Vagina (tissue), 2 donors: ENCODE measurements at regions not wholly inside any gene's neighbourhood (a gene's known extent, or its start where the extent isn't known, plus 50 kb on each side); places are given as distances from the start of the nearest gene placed in this dataset.
"Not testable (repeated sequence)": the region's sequence is repeated elsewhere in the genome, so short reads cannot be mapped to it uniquely, and the experiment has no call there.

Source experiments
- DNase-seq, 2 donors: peaks; one replicate each; pipeline ENCODE4 v3.0.0-alpha.2; 2017; ENCODE audit errors: extremely low spot score in 2 of 2
- H3K27ac ChIP-seq: fragments of 200-600 bp; sonication (generic); one replicate; pipeline ENCODE4 v1.5.1; 2019
- H3K27me3 ChIP-seq: fragments of 200-600 bp; sonication (generic); one replicate; pipeline ENCODE4 v1.5.1; 2019
- H3K36me3 ChIP-seq, 2 donors: fragments of 200-600 bp; sonication (generic); one replicate each; pipeline ENCODE4 v1.5.1; 2017 to 2019
- H3K4me1 ChIP-seq: fragments of 200-600 bp; sonication (generic); one replicate; pipeline ENCODE4 v1.5.1; 2019
- H3K4me3 ChIP-seq, 2 donors: fragments of 200-600 bp; sonication (generic); 1 replicate in 1 of 2; 2 replicates in 1 of 2; pipeline ENCODE4 v1.5.1; 2016 to 2019
- H3K9me3 ChIP-seq: fragments of 200-600 bp; sonication (generic); one replicate; pipeline ENCODE4 v1.5.1; 2019
- CTCF ChIP-seq, 3 experiments: fragments of 450-650 bp in 2 of 3; fragments of 200-600 bp in 1 of 3; sonication (generic) in 1 of 3; IDR thresholded peaks; one replicate each; pipeline ENCODE4 v1.5.1; 2017 to 2019; ENCODE audit warnings: antibody characterized with exemption in 3 of 3, mild to moderate bottlenecking in 2 of 3, moderate library complexity in 2 of 3
- POLR2A ChIP-seq, 2 donors: fragments of 450-650 bp; IDR thresholded peaks; one replicate each; pipeline ENCODE4 v1.6.1; 2017; ENCODE audit warnings: antibody characterized with exemption in 2 of 2, mild to moderate bottlenecking in 2 of 2, moderate library complexity in 2 of 2
- POLR2AphosphoS5 ChIP-seq, 2 donors: sonication (generic); formaldehyde crosslinking; IDR thresholded peaks; one replicate each; pipeline ENCODE4 v1.9.0; 2017; ENCODE audit warnings: antibody characterized with exemption in 2 of 2, mild to moderate bottlenecking in 2 of 2, low read depth in 1 of 2; ENCODE audit not compliant: insufficient read depth in 1 of 2
- intact Hi-C: fragments of 100-400 bp; cut with DNase I; formaldehyde crosslinking; loops from one replicate; pipeline ENCODE4 v1.15.1; 2023

DNA sequence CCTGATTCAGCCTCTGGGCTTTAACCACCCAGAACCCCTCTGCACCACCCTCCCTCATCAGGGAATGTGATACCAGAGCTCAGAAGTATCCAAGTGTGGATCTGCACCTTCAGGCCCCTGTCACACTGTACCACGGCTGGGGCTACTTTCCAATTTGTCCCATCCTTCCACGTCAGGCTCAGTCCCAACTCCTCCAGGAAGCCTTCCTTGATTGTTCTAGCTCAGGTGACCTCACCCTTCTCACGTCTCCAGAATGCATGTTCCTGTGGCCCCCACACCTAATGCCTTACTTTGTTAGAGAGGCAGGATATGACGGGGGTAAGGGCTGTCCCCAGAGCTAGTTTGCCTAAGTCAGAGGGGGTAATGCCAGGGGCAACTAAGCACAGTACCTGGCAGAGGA is 134.3 kb downstream of the TFCP2L1 start:
- H3K27ac ChIP-seq, result no peak overlapping the region
- no peaks in the 10 kb centered on the region for H3K9me3 ChIP-seq
- TF ChIP-seq POLR2A (IDR thresholded peaks at IDR 0.05), result no peak
- no peak for TF ChIP-seq POLR2AphosphoS5 (IDR thresholded peaks at IDR 0.05; ENCODE audit: insufficient read depth in 1 of 2, low read depth in 1 of 2)
- TF ChIP-seq CTCF (IDR thresholded peaks at IDR 0.05), result no peak
- H3K27me3 ChIP-seq, result no peaks in the 10 kb centered on the region
- intact Hi-C loops, result no loop called here
- H3K4me3 ChIP-seq, result no peak overlapping the region
- no peak for DNase-seq
- peaks cover 17% of the 10 kb centered on the region for H3K4me1 ChIP-seq
- H3K36me3 ChIP-seq, result no peaks in the 10 kb centered on the region

GRCh38 chr2:121151311-121152109 is 133.5 kb downstream of the TFCP2L1 start:
- Histone ChIP-seq H3K36me3 (no peaks in the 10 kb centered on the region), H3K4me1 (peaks cover 17% of the 10 kb centered on the region), H3K4me3 (no peak overlapping the region), H3K27ac (peak overlapping the region; percentile 13), H3K9me3 (no peaks in the 10 kb centered on the region), H3K27me3 (no peaks in the 10 kb centered on the region)
- intact Hi-C loops, result no loop called here
- DNase-seq, result peak in 1 of 2 donors; percentile 95
- no peak for TF ChIP-seq POLR2A (IDR thresholded peaks at IDR 0.05)
- TF ChIP-seq CTCF (IDR thresholded peaks at IDR 0.05), result no peak
- peak in 1 of 2 donors; percentile 68 for TF ChIP-seq POLR2AphosphoS5 (IDR thresholded peaks at IDR 0.05; ENCODE audit: insufficient read depth in 1 of 2, low read depth in 1 of 2)

GRCh38 chr2:121152861-121153260 is 132.1 kb downstream of the TFCP2L1 start:
- no peak for TF ChIP-seq POLR2AphosphoS5 (IDR thresholded peaks at IDR 0.05; ENCODE audit: insufficient read depth in 1 of 2, low read depth in 1 of 2)
- TF ChIP-seq POLR2A (IDR thresholded peaks at IDR 0.05), result no peak
- TF ChIP-seq CTCF (IDR thresholded peaks at IDR 0.05), result no peak
- no peaks in the 10 kb centered on the region for H3K36me3 ChIP-seq
- no peaks in the 10 kb centered on the region for H3K27me3 ChIP-seq
- DNase-seq, result no peak
- intact Hi-C loops, result no loop called here
- H3K27ac ChIP-seq, result no peak overlapping the region
- no peak overlapping the region for H3K4me3 ChIP-seq
- H3K9me3 ChIP-seq, result no peaks in the 10 kb centered on the region
- H3K4me1 ChIP-seq, result peaks cover 17% of the 10 kb centered on the region

GRCh38 chr2:121153516-121153915 is 131.5 kb downstream of the TFCP2L1 start:
- Histone ChIP-seq H3K4me1 (peaks cover 17% of the 10 kb centered on the region), H3K36me3 (no peaks in the 10 kb centered on the region), H3K4me3 (no peak overlapping the region), H3K9me3 (no peaks in the 10 kb centered on the region), H3K27me3 (no peaks in the 10 kb centered on the region), H3K27ac (no peak overlapping the region)
- no peak for DNase-seq
- intact Hi-C loops, result no loop called here
- TF ChIP-seq POLR2AphosphoS5 (IDR thresholded peaks at IDR 0.05; ENCODE audit: insufficient read depth in 1 of 2, low read depth in 1 of 2) (no peak), CTCF (IDR thresholded peaks at IDR 0.05) (no peak), POLR2A (IDR thresholded peaks at IDR 0.05) (no peak)

DNA sequence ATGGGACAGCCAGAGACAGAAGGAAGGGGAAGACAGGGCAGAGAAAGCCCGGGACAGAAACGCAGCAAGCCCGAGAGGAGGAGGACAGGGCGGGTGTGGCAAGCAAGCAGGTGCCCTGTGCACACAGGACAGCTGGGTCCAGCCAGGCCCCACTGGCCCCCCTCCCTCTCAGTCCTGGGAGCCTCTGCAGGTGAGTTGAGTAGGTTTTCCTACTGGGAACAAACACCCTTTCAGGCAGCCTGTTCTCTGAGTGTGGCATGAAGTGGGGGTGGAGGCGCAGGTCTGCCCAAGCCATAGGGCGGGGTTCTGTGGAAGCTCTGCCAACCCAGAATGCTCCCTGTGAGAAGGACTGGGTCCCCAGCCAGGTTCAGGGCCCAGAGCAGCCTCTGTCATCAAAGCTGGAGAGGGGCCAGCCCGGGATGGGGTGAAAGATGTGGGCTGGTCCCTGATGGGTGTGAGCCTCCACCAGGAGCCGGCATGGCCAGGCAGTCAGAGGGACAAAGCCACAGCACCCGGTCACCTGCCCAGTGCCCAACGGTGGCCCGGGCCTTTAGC is 129.4 kb downstream of the TFCP2L1 start:
- Histone ChIP-seq H3K4me1 (peaks cover 17% of the 10 kb centered on the region), H3K27me3 (no peaks in the 10 kb centered on the region), H3K4me3 (no peak overlapping the region), H3K27ac (peak overlapping the region; percentile 63), H3K9me3 (no peaks in the 10 kb centered on the region), H3K36me3 (no peaks in the 10 kb centered on the region)
- intact Hi-C loops, result no loop called here
- peak in 1 of 2 donors; percentile 95 for DNase-seq
- TF ChIP-seq CTCF (IDR thresholded peaks at IDR 0.05) (no peak), POLR2A (IDR thresholded peaks at IDR 0.05) (no peak), POLR2AphosphoS5 (IDR thresholded peaks at IDR 0.05; ENCODE audit: insufficient read depth in 1 of 2, low read depth in 1 of 2) (peak in 1 of 2 donors; percentile 30)

DNA sequence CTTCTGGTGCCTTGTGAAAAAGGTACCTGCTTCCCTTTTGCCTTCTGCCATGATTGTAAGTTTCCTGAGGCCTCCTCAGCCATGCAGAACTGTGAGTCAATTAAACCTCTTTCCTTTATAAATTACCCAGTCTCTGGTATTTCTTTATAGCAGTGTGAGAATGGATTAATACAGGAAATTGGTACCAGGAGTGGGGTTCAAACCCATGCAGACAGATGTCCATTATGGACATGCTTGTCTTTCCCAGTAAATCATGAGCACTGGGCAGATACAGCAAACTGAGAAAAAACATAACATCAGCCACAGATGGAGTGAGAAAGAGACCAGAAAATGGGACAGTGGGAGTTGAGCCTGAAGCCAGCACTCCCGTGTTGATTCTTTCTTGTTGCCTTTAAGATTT is 127.5 kb downstream of the TFCP2L1 start:
- H3K4me3 ChIP-seq, H3K27ac ChIP-seq, H3K27me3 ChIP-seq, intact Hi-C loops, DNase-seq, H3K36me3 ChIP-seq, H3K9me3 ChIP-seq: not testable (repeated sequence)
- peaks cover 16% of the 10 kb centered on the region for H3K4me1 ChIP-seq
